GM18873 (cell line): ENCODE measurements at regions not wholly inside any gene's neighbourhood (a gene's known extent, or its start where the extent isn't known, plus 50 kb on each side); places are given as distances from the start of the nearest gene placed in this dataset.

Source experiments
- ATAC-seq: cut with Tn5 transposase; IDR thresholded peaks from one replicate; pipeline ENCODE4 v1.9.1; 2021; ENCODE audit warnings: mild to moderate bottlenecking, moderate library complexity, moderate number of reproducible peaks; ENCODE audit not compliant: unreplicated experiment, low FRiP score

GRCh38 chr4:181478656-181479055, 764.5 kb upstream of the TENM3 start:
- ATAC-seq, result no peak

GRCh38 chr4:181479141-181479540, 764.1 kb upstream of the TENM3 start:
- ATAC-seq, result no peak

- ATAC-seq, result no peak
Measured at GRCh38 chr4:181484396-181484795, 758.8 kb upstream of the TENM3 start.

GRCh38 chr4:181488926-181489325, 754.3 kb upstream of the TENM3 start:
- no peak for ATAC-seq

GRCh38 chr4:181498148-181498547, 745.1 kb upstream of the TENM3 start:
- ATAC-seq, result no peak

GRCh38 chr4:181502611-181503010, 740.6 kb upstream of the TENM3 start:
- ATAC-seq, result no peak

DNA sequence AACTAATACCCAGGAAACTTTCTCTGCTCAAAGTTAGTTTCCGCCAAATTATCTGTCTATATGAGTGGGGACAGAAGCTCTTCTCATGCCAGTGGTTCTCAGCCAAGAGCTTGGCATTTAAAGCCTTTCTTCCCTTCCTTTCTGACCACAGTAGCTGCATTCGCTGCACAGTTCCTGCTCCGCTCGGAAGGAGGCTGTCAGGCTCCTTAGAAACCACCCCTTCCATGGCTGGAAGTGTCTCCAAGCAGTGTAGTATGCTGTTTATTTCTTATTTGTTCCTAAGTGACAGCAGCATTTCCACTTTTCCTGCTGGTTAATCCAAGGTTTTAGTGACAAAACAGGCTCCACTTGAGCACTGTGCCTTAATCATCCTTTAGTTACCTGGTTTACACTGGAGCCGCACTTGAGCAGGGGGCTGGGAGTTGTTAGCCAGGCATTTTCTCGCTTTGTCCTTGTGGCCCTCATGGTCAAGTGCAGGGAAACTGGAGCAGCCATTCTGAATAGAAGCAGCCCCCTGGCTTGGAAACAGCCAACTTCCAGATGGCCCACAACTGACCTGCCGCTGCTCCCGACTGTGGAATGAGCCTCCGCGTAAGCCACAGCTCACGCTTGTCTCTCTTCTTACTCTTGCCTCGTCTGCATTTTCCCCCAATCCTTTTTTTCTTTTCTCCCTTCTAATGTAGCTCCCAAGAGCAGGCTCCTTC, 739.4 kb upstream of the TENM3 start:
- ATAC-seq, result no peak

- ATAC-seq, result no peak
Measured at GRCh38 chr4:181504924-181505323, 738.3 kb upstream of the TENM3 start.

GRCh38 chr4:181507180-181507835, 735.9 kb upstream of the TENM3 start:
- no peak for ATAC-seq

DNA sequence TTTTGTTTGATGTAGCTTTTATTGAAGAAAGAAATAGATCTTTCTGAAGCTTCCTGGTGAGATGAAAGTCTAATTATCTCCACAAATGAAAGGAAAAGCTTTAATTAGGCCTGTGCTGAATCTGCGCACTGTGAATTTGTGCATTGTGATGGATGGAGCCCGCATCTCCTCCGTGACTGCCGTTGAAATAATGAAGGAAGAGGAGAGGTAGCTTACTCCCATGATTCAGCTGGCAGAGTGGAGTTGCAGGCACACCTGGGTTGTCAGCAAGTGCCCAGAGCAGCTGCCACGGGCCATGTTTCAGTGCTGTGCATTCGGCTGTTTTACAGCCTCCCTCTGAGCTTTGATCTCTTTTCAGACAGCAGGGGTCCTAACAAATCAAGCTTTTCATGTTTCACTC, 735.3 kb upstream of the TENM3 start:
- no peak for ATAC-seq

DNA sequence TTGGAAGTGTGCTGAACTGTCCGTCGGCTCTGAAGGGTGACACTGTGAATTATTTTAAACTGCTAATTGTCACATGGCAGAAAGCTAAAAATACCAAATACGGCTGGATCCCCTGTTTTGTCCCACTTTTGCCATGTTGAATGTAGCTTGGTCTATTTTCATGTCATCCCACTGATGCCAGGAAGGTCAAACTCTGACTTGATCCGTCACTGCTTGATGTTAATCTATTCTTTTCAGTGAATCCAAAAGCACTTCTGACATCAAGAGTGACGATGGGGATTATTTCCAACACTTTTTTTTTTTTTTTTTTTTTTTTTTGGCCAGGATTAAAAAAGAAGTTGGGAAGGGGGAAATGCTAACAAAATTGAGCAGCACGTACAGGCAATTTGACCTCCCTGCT, 734.6 kb upstream of the TENM3 start:
- ATAC-seq, result no peak

GRCh38 chr4:181509073-181509472, 734.1 kb upstream of the TENM3 start:
- no peak for ATAC-seq

- no peak for ATAC-seq
Measured at GRCh38 chr4:181517491-181517890, 725.7 kb upstream of the TENM3 start.

- no peak for ATAC-seq
Measured at GRCh38 chr4:181520790-181521189, 722.4 kb upstream of the TENM3 start.

GRCh38 chr4:181523973-181524372, 719.2 kb upstream of the TENM3 start:
- no peak for ATAC-seq

DNA sequence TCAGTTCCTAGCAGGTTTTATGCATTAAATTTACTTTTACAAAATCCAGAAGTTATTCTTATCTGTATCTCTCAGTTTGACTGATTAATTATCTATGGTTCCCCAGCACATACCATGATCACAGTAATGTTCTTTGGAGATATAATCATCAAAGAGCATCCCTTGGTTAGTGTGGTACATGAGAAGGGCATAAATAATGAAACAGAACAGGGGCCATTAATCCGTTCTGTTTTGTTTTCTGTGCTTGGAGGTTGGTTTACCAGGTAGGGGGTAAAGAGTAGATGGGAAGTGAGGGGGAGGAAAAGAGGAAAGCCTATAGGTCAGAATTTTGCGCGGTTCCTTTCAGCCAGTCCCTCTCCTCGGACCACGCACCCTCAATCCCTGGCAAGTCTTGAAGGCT, 718.7 kb upstream of the TENM3 start:
- no peak for ATAC-seq

DNA sequence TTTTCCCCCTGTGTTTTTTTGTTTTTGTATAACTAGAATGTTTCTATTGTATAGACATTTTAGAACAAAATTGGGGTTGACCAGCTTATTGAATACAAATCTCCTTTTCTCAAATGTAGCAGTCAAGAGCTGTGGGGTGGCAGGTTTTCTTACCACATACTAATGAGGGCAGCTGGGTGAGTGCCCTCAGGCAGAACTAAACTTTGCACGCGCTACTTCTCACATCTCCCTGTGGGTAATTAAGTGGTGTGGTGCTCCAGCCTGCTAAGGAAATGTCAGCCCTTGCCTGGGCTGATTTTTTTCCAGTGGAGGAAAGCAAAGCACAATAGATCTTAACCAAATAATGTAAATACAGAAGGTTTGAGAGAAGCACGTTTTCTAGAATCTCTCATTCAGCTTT, 717.6 kb upstream of the TENM3 start:
- ATAC-seq, result no peak

DNA sequence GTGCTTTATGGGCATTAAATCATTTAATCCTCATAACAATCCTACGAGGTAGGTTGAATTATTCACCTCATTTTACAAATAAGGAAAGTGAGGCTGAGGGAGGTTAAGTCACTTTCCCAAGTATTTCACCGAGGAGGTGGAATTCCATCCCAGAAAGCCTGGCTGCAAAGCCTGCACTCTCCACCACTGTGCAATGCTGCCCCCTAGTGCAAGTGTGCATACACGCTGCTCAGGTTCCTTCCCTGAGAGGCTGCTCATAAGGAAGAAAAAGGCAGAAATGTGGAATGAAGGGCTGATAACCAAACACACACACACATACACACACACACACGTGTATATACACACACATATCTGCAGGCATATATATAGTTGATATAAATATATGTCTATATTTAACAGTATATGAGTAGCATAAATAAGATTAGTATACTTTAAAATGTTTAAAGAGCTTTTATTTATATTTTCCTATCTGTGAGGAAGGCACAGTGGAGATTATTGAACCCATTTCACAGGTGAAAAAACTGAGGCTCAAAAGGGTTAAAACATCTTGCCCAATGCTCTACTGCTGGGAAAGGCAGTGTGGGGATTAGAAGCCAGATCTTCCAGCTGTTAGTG, 714.5 kb upstream of the TENM3 start:
- no peak for ATAC-seq

- no peak for ATAC-seq
Measured at GRCh38 chr4:181529537-181529936, 713.7 kb upstream of the TENM3 start.

DNA sequence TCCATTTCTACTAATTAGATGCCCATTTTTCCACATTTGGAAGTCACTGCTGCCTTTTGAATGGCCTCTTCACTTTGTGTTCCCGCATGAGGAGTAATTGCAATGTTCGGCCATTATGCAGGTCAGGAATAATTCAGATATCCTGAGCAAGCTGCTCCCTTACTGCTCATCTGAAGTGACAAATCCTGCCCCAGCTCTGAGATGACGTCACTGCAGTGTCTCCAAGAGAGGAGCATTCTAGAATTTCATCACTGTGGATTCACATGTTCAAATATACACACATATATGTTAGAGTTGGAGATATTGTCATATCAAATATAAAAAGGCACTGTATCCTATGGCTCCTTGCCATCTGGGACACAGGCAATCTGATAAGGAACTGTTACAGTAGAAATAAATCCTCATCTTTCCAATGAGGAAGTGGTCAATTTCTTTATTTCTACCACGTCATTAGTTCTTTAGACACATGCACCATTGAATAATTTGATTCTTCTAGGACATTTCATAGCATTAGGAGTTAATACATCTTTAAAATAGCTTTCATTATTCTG, 706.9 kb upstream of the TENM3 start:
- ATAC-seq, result no peak

DNA sequence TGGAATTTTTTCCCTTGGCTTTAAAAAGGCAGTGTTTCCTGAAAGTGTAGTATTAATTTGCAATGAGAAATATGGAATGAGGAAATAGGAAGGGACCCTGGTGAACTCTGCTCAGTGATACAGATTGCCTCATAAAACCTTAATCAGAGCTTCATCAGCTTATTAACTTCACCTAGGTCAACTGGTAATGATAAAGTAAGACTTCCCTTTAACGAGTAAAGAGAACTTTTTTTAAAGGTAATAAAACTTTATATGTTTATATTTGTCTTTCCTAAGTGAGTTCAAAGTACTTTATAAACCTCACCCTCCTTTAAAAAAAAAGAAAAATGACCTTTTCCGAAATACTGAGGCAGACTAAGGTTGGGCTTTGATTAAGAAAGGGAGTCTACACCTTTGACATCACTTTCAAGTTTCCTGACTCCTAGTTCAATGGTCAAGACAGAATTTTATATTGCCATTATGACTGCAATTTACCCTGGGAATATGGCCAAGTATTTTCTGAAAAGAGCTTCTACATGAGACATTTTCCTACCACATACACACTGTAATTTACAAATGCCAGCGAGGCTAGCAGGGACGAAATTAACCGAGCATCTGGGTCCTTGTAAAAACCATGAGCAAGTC, 706.3 kb upstream of the TENM3 start:
- ATAC-seq, result no peak
